ENCODE measurements at regions not wholly inside any gene's neighbourhood (a gene's known extent, or its start where the extent isn't known, plus 50 kb on each side); places are given as distances from the start of the nearest gene placed in this dataset.

DNA sequence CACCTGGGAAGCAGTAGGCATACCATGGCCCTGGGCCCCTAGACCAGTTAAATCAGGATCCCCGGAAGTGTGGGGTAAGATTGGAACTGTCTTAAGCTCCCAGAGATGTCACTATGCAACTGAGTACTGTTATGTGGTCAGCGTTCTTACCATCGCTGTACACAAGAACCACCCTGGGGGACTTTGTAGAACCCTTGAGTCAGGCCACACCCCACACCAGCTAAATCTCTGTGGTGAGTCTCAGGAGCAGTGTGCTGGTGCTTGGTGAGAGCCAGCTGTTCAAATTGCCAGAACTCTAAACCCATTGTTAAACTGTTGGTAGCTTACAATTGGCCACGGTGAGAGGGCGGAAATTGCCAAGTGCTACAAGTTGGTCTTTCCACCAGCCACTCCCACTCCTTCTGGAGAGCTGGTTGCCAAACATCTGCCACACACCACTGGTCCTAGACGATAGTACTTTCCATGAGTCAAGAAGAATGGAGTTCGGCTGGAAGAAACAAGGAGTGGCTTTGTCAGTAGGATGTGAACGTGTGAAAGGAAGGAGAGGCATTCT, 80.5 kb upstream of the SYNDIG1 start:
- Histone ChIP-seq H3K4me1 (ENCODE audit: insufficient read depth) (no peaks in the 10 kb centered on the region), H3K27me3 (peaks cover 7% of the 10 kb centered on the region), H3K36me3 (replicated peaks; ENCODE audit: insufficient read depth, low read depth) (no peaks in the 10 kb centered on the region), H2AFZ (no peak overlapping the region), H3K79me2 (no peaks in the 10 kb centered on the region), H4K20me1 (ENCODE audit: insufficient read depth, poor library complexity, severe bottlenecking) (no peaks in the 10 kb centered on the region), H3K4me2 (no peak overlapping the region), H3K9me3 (ENCODE audit: low read depth) (no peaks in the 10 kb centered on the region), H3K9me2 (replicated peaks; ENCODE audit: insufficient read depth) (no peaks in the 10 kb centered on the region), H3K27ac (no peak overlapping the region), H3K4me3 (no peak overlapping the region)
- TF ChIP-seq EZH2 (IDR thresholded peaks at IDR 0.05; ENCODE audit: borderline replicate concordance) (no peak), EZH2phosphoT487 (IDR thresholded peaks at IDR 0.05; ENCODE audit: low read depth, severe bottlenecking, unreplicated experiment) (no peak)
- TF ChIP-seq, protein P1, sequence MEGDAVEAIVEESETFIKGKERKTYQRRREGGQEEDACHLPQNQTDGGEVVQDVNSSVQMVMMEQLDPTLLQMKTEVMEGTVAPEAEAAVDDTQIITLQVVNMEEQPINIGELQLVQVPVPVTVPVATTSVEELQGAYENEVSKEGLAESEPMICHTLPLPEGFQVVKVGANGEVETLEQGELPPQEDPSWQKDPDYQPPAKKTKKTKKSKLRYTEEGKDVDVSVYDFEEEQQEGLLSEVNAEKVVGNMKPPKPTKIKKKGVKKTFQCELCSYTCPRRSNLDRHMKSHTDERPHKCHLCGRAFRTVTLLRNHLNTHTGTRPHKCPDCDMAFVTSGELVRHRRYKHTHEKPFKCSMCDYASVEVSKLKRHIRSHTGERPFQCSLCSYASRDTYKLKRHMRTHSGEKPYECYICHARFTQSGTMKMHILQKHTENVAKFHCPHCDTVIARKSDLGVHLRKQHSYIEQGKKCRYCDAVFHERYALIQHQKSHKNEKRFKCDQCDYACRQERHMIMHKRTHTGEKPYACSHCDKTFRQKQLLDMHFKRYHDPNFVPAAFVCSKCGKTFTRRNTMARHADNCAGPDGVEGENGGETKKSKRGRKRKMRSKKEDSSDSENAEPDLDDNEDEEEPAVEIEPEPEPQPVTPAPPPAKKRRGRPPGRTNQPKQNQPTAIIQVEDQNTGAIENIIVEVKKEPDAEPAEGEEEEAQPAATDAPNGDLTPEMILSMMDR (IDR thresholded peaks at IDR 0.05; ENCODE audit: poor library complexity), result no peak
- 87% methylated on average over 8 of the region's 8 CpGs for WGBS (ENCODE audit: low lambda C conversion rate, missing lambda C conversion rate)
- no peak for DNase-seq (ENCODE audit: low spot score)

DNA sequence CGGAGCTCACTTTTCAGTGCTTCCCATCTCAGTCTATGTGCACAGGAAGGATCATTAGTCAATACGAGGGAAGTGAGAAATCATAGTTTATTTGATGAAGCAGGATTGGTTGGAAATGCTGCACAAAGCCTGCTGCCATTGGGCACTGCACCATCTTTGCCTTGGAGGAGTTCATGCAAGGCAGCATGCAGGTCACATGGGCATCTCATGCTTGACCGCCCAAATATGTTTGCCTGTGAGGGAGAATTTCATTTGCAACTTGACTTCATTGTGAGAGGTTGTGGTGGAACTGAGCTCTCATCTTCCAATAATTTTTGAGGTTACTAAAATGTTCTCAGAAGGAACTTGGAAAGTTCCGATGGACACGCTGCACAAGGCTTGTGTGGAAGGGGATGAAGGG, 83.9 kb upstream of the SYNDIG1 start:
- 94% methylated on average over 5 of the region's 5 CpGs for WGBS (ENCODE audit: low lambda C conversion rate, missing lambda C conversion rate)
- Histone ChIP-seq H3K9me2 (replicated peaks; ENCODE audit: insufficient read depth) (no peaks in the 10 kb centered on the region), H3K4me2 (no peak overlapping the region), H3K27me3 (no peaks in the 10 kb centered on the region), H2AFZ (no peak overlapping the region), H3K79me2 (no peaks in the 10 kb centered on the region), H3K27ac (no peak overlapping the region), H4K20me1 (ENCODE audit: insufficient read depth, poor library complexity, severe bottlenecking) (no peaks in the 10 kb centered on the region), H3K9me3 (ENCODE audit: low read depth) (no peaks in the 10 kb centered on the region), H3K36me3 (replicated peaks; ENCODE audit: insufficient read depth, low read depth) (no peaks in the 10 kb centered on the region), H3K4me3 (no peak overlapping the region), H3K4me1 (ENCODE audit: insufficient read depth) (peaks cover 5% of the 10 kb centered on the region)
- no peak for TF ChIP-seq EZH2 (IDR thresholded peaks at IDR 0.05; ENCODE audit: borderline replicate concordance)
- TF ChIP-seq, protein P1 (IDR thresholded peaks at IDR 0.05; ENCODE audit: poor library complexity), result no peak
- no peak for TF ChIP-seq EZH2phosphoT487 (IDR thresholded peaks at IDR 0.05; ENCODE audit: low read depth, severe bottlenecking, unreplicated experiment)
- no peak for DNase-seq (ENCODE audit: low spot score)

DNA sequence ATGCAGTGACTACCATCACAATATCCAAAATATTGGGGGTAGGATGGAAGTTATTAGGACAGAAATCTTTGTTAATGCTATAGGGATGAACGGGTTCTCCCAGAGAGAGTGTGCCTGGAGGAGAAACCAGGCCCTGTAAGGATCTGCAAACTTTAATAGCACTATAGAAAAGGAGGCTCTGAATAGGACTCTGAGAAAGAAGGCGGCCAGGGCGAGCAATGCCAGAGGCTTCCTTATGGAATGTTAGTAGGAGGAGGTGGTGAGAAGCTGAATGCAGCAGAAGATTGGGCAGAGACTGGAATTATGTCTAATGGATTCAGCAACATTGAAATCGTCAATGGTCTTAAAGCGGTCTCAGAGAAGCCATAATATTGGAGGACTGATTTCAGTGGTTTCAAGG, 84.6 kb upstream of the SYNDIG1 start:
- Histone ChIP-seq H3K79me2 (no peaks in the 10 kb centered on the region), H3K36me3 (replicated peaks; ENCODE audit: insufficient read depth, low read depth) (no peaks in the 10 kb centered on the region), H3K4me2 (no peak overlapping the region), H3K9me2 (replicated peaks; ENCODE audit: insufficient read depth) (no peaks in the 10 kb centered on the region), H3K4me1 (ENCODE audit: insufficient read depth) (peaks cover 5% of the 10 kb centered on the region), H2AFZ (no peak overlapping the region), H3K4me3 (no peak overlapping the region), H3K9me3 (ENCODE audit: low read depth) (no peaks in the 10 kb centered on the region), H3K27ac (no peak overlapping the region), H3K27me3 (no peaks in the 10 kb centered on the region), H4K20me1 (ENCODE audit: insufficient read depth, poor library complexity, severe bottlenecking) (no peaks in the 10 kb centered on the region)
- no peak for TF ChIP-seq EZH2phosphoT487 (IDR thresholded peaks at IDR 0.05; ENCODE audit: low read depth, severe bottlenecking, unreplicated experiment)
- TF ChIP-seq, protein P1 (IDR thresholded peaks at IDR 0.05; ENCODE audit: poor library complexity), result no peak
- no peak for DNase-seq (ENCODE audit: low spot score)
- WGBS (ENCODE audit: low lambda C conversion rate, missing lambda C conversion rate), result 94% methylated on average over 5 of the region's 5 CpGs

DNA sequence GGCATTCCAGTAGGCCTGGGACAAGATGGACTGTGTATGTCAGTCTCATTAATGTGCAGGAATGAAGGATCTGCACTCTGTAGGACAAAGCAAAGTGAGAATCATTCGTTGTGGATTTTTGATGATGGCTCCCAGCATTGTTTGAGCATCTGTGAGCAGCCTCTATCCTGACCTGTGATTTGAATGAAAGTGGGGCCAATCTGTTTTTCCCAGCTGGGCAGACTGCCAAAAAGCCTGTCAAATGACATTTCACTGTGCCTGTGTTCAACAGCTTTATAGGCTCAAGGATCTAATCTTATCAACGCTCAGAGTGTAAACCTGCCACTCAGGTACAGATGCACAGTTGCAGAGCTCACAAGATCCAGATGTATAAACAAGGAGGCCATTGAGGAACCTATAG, 86.7 kb upstream of the SYNDIG1 start:
- Histone ChIP-seq H3K9me2 (replicated peaks; ENCODE audit: insufficient read depth) (no peaks in the 10 kb centered on the region), H3K27ac (no peak overlapping the region), H3K4me3 (no peak overlapping the region), H3K79me2 (no peaks in the 10 kb centered on the region), H3K4me2 (no peak overlapping the region), H3K4me1 (ENCODE audit: insufficient read depth) (peaks cover 5% of the 10 kb centered on the region), H3K9me3 (ENCODE audit: low read depth) (no peaks in the 10 kb centered on the region), H3K36me3 (replicated peaks; ENCODE audit: insufficient read depth, low read depth) (no peaks in the 10 kb centered on the region), H2AFZ (no peak overlapping the region), H3K27me3 (no peaks in the 10 kb centered on the region), H4K20me1 (ENCODE audit: insufficient read depth, poor library complexity, severe bottlenecking) (no peaks in the 10 kb centered on the region)
- DNase-seq (ENCODE audit: low spot score), result peak; percentile 47
- 39% methylated on average over 2 of the region's 2 CpGs for WGBS (ENCODE audit: low lambda C conversion rate, missing lambda C conversion rate)
- TF ChIP-seq EZH2 (IDR thresholded peaks at IDR 0.05; ENCODE audit: borderline replicate concordance), result no peak
- TF ChIP-seq EZH2phosphoT487 (IDR thresholded peaks at IDR 0.05; ENCODE audit: low read depth, severe bottlenecking, unreplicated experiment), result no peak
- TF ChIP-seq, protein P1 (IDR thresholded peaks at IDR 0.05; ENCODE audit: poor library complexity), result no peak

Data from hepatocyte (in vitro differentiated cells).